IMR-90 (cell line): ENCODE measurements at regions not wholly inside any gene's neighbourhood (a gene's known extent, or its start where the extent isn't known, plus 50 kb on each side); places are given as distances from the start of the nearest gene placed in this dataset.

Source experiments
- ATAC-seq: fragments of 200-7000 bp; cut with Tn5 transposase; 2 replicates; pipeline ENCODE4 v1.9.1; 2020; ENCODE audit warnings: low read depth, mild to moderate bottlenecking, moderate library complexity
- BruUV-seq: library from RNA; stranded (reverse); fragments of 400-500 nt; replicated peaks from 2 replicates; lab custom pipeline; 2021; lab: Mats Ljungman, UMichigan
- CTCF ChIA-PET: fragments of 300-600 bp; formaldehyde crosslinking; extraction: SDS; loops from one replicate; lab custom pipeline; 2021; ENCODE audit warnings: antibody characterized with exemption; lab: Yijun Ruan, JAX
- POLR2A ChIA-PET: fragments of 300-600 bp; sonication (Branson Sonifier 250); formaldehyde crosslinking; loops from one replicate; lab custom pipeline; 2022; ENCODE audit warnings: antibody characterized with exemption; ENCODE audit not compliant: unreplicated experiment; lab: Charles Lee
- DNase-seq: peaks from one replicate; pipeline ENCODE4 v3.0.0; 2013
- H2AFZ ChIP-seq: replicated peaks from 2 replicates; pipeline ENCODE3; 2013; ENCODE audit warnings: low read length, mild to moderate bottlenecking; ENCODE audit not compliant: poor library complexity
- H2AK5ac ChIP-seq: 2 replicates; pipeline ENCODE4 v1.6.1; 2013; ENCODE audit warnings: low read depth, low read length, inconsistent platforms
- H2AK9ac ChIP-seq: replicated peaks from 2 replicates; pipeline ENCODE3; 2013; ENCODE audit warnings: mild to moderate bottlenecking, low read depth, low read length, moderate library complexity; ENCODE audit not compliant: poor library complexity
- H2BK120ac ChIP-seq: 2 replicates; pipeline ENCODE4 v1.6.1; 2013; ENCODE audit warnings: low read depth, low read length, inconsistent platforms
- H2BK15ac ChIP-seq: 3 replicates; pipeline ENCODE4 v1.6.1; 2013; ENCODE audit warnings: low read depth, low read length, inconsistent platforms
- H2BK20ac ChIP-seq: 2 replicates; pipeline ENCODE4 v1.6.1; 2013; ENCODE audit warnings: low read depth, mild to moderate bottlenecking, inconsistent platforms, low read length, moderate library complexity
- H2BK5ac ChIP-seq: 2 replicates; pipeline ENCODE4 v1.6.1; 2013; ENCODE audit warnings: mild to moderate bottlenecking, low read depth, low read length, inconsistent platforms; ENCODE audit not compliant: poor library complexity, severe bottlenecking
- H3K14ac ChIP-seq: replicated peaks from 2 replicates; pipeline ENCODE4 v1.6.1; 2013; ENCODE audit warnings: low read depth, low read length, inconsistent platforms
- H3K18ac ChIP-seq: 2 replicates; pipeline ENCODE4 v1.6.1; 2013; ENCODE audit warnings: low read depth, low read length, control low read depth
- H3K23ac ChIP-seq: 2 replicates; pipeline ENCODE4 v1.6.1; 2013; ENCODE audit warnings: low read depth, low read length, inconsistent platforms
- H3K27ac ChIP-seq: 2 replicates; pipeline ENCODE4 v1.5.1; 2013; ENCODE audit warnings: mild to moderate bottlenecking, control low read depth, low read length; ENCODE audit not compliant: insufficient read depth
- H3K27me3 ChIP-seq: 2 replicates; pipeline ENCODE4 v1.6.1; 2013; ENCODE audit warnings: low read length; ENCODE audit not compliant: control insufficient read depth, insufficient read depth
- H3K36me3 ChIP-seq: 2 replicates; pipeline ENCODE4 v1.6.1; 2013; ENCODE audit warnings: low read length, mixed read lengths; ENCODE audit not compliant: control insufficient read depth, insufficient read depth
- H3K4ac ChIP-seq: 2 replicates; pipeline ENCODE4 v1.6.1; 2013; ENCODE audit warnings: low read depth, low read length, inconsistent platforms
- H3K4me1 ChIP-seq: 2 replicates; pipeline ENCODE4 v1.6.1; 2013; ENCODE audit warnings: low read length, mixed read lengths; ENCODE audit not compliant: control insufficient read depth, insufficient read depth
- H3K4me2 ChIP-seq: 2 replicates; pipeline ENCODE4 v1.6.1; 2013; ENCODE audit warnings: low read depth, mild to moderate bottlenecking, control low read depth, low read length, moderate library complexity
- H3K4me3 ChIP-seq: 2 replicates; pipeline ENCODE4 v1.5.1; 2013; ENCODE audit warnings: low read depth, mild to moderate bottlenecking, control low read depth, low read length, moderate library complexity; ENCODE audit not compliant: insufficient read depth
- H3K56ac ChIP-seq: 2 replicates; pipeline ENCODE4 v1.6.1; 2013; ENCODE audit warnings: low read length, inconsistent platforms; ENCODE audit not compliant: insufficient read depth; ENCODE audit errors: extremely low read depth
- H3K79me1 ChIP-seq, 2 experiments: 2 replicates each; pipeline ENCODE4 v1.6.1; 2013; ENCODE audit warnings: low read length in 2 of 2, inconsistent platforms in 1 of 2, low read depth in 1 of 2
- H3K9ac ChIP-seq: 2 replicates; pipeline ENCODE4 v1.6.1; 2013; ENCODE audit warnings: low read depth, low read length, control low read depth
- H3K9me1 ChIP-seq: 2 replicates; pipeline ENCODE4 v1.6.1; 2013; ENCODE audit warnings: low read length, inconsistent platforms; ENCODE audit not compliant: insufficient read depth
- H3K9me3 ChIP-seq: 2 replicates; pipeline ENCODE4 v1.6.1; 2013; ENCODE audit warnings: low read length; ENCODE audit not compliant: control insufficient read depth, insufficient read depth
- H4K20me1 ChIP-seq: 2 replicates; pipeline ENCODE4 v1.6.1; 2013; ENCODE audit warnings: low read length, inconsistent platforms; ENCODE audit not compliant: insufficient read depth
- H4K5ac ChIP-seq: 2 replicates; pipeline ENCODE4 v1.6.1; 2013; ENCODE audit warnings: mild to moderate bottlenecking, low read depth, low read length, control low read depth
- H4K8ac ChIP-seq, 2 experiments: 2 replicates each; pipeline ENCODE4 v1.6.1; 2013; ENCODE audit warnings: low read depth in 2 of 2, low read length in 2 of 2, control low read depth in 1 of 2, inconsistent platforms in 1 of 2
- H4K91ac ChIP-seq: 2 replicates; pipeline ENCODE4 v1.6.1; 2013; ENCODE audit warnings: low read depth, low read length, inconsistent platforms; ENCODE audit not compliant: insufficient read depth
- BHLHE40 ChIP-seq: fragments of 150-350 bp; IDR thresholded peaks from 2 replicates; pipeline ENCODE4 v1.6.1; 2016; ENCODE audit warnings: mild to moderate bottlenecking, low read depth, low read length
- CEBPB ChIP-seq: IDR thresholded peaks from 2 replicates; pipeline ENCODE4 v1.6.1; 2012; ENCODE audit warnings: low read depth, low read length, improper control_type of control experiment
- CHD1 ChIP-seq: IDR thresholded peaks from 2 replicates; pipeline ENCODE4 v1.6.1; 2012; ENCODE audit warnings: low read depth, low read length, improper control_type of control experiment
- CTCF ChIP-seq: conservative IDR thresholded peaks from 2 replicates; pipeline ENCODE4 v1.5.1; 2012; ENCODE audit warnings: mild to moderate bottlenecking, low read depth, low read length, improper control_type of control experiment
- ELK1 ChIP-seq: fragments of 150-350 bp; IDR thresholded peaks from 2 replicates; pipeline ENCODE4 v1.6.1; 2016; ENCODE audit warnings: low read depth, mild to moderate bottlenecking, low read length, moderate library complexity, borderline replicate concordance
- FOS ChIP-seq: fragments of 150-350 bp; IDR thresholded peaks from 2 replicates; pipeline ENCODE4 v1.6.1; 2016; ENCODE audit warnings: low read depth, low read length
- MAZ ChIP-seq: IDR thresholded peaks from 2 replicates; pipeline ENCODE4 v1.6.1; 2012; ENCODE audit warnings: low read depth, mild to moderate bottlenecking, low read length, improper control_type of control experiment, moderate library complexity, borderline replicate concordance
- MXI1 ChIP-seq: IDR thresholded peaks from 2 replicates; pipeline ENCODE4 v1.6.1; 2012; ENCODE audit warnings: low read depth, mild to moderate bottlenecking, low read length, moderate library complexity, borderline replicate concordance
- NFE2L2 ChIP-seq: fragments of 150-350 bp; IDR thresholded peaks from 2 replicates; pipeline ENCODE4 v1.6.1; 2016; ENCODE audit warnings: low read depth, mild to moderate bottlenecking, low read length
- POLR2A ChIP-seq: IDR thresholded peaks from 2 replicates; pipeline ENCODE4 v1.6.1; 2012; ENCODE audit warnings: mild to moderate bottlenecking, low read depth, low read length
- RAD21 ChIP-seq: IDR thresholded peaks from 2 replicates; pipeline ENCODE4 v1.6.1; 2012; ENCODE audit warnings: low read length, improper control_type of control experiment
- RCOR1 ChIP-seq: IDR thresholded peaks from 2 replicates; pipeline ENCODE4 v1.6.1; 2012; ENCODE audit warnings: mild to moderate bottlenecking, low read length, improper control_type of control experiment; ENCODE audit not compliant: insufficient replicate concordance
- RFX5 ChIP-seq: IDR thresholded peaks from 2 replicates; pipeline ENCODE4 v1.8.0; 2012; ENCODE audit warnings: low read depth, mild to moderate bottlenecking, low read length, moderate library complexity
- SMC3 ChIP-seq: fragments of 150-350 bp; IDR thresholded peaks from 2 replicates; pipeline ENCODE4 v1.6.1; 2016; ENCODE audit warnings: low read depth, mild to moderate bottlenecking, antibody characterized with exemption, low read length, moderate library complexity
- WGBS, 2 experiments: methylation state at CpG; one replicate each; pipeline versions ENCODE4 v1.1.5 to v1.1.7; 2013; ENCODE audit warnings: missing lambda C conversion rate in 2 of 2; ENCODE audit not compliant: insufficient read length in 1 of 2; ENCODE audit errors: extremely low coverage in 2 of 2; 5-methylcytosine and 5-hydroxymethylcytosine counted together
- dilution Hi-C: fragments of 300-500 bp; cut with HindIII; formaldehyde crosslinking; loops from one replicate; pipeline ENCODE4 v1.14.3; 2018; ENCODE audit warnings: low sequenced_read_pairs; ENCODE audit not compliant: unreplicated experiment
- in situ Hi-C: fragments of 300-500 bp; cut with MboI; formaldehyde crosslinking; loops from 3 replicates; pipeline ENCODE4 v1.14.3; 2019; ENCODE audit warnings: low sequenced_read_pairs, inconsistent platforms, mixed read lengths
- intact Hi-C: fragments of 100-400 bp; cut with micrococcal nuclease; formaldehyde crosslinking; loops from 2 replicates; pipeline ENCODE4 v1.10.0; 2022
- TF ChIP-seq, protein P1 (sequence below): fragments of 150-350 bp; IDR thresholded peaks from 2 replicates; pipeline ENCODE4 v1.6.1; 2017; ENCODE audit warnings: mild to moderate bottlenecking, antibody characterized with exemption, low read length, low read depth

DNA sequence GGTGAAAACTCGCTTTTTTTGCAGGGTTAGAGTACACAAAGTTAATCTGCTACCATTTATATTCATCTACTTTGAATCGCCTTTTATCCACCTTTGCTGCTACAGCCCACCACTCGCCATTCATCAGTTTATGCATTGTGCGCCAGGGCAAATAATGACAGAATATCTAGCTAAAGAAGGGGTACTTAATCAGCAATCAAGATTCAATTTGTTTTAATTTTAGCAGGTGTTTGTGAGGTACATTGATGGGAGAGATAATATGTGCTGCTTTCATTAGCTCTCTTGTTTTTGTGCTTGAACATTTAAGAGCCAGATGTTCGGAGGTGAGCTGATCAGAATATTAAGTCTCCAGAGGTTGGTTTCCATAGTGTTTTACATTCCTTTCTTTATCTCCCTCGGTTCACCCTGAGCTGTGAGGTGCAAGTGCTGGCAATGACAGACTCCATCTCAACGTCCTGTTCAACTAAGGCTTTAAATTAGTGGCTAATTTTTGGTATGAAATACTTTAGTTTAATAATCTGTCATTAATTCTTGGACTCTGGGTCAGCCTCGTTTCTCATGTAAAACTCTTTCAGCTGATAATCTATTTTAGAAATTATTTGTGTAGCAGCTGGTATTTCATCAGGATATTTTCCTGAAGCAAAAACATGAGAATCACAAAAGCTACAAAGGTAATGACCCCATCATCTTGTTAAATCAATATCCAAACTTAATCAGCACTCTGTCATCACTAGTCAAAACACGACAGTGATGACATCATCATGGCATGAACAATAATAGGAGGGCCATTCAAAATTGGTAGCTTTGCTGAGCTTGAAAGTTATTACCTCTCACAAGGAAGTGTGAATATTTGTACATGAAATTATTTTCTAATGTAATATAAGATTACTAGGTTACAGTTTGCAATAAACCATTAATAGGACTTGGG is 479.9 kb upstream of the FANCL start:
- Histone ChIP-seq H4K20me1 (no peaks in the 10 kb centered on the region), H3K27ac (no peak overlapping the region), H2AK5ac (no peak overlapping the region), H3K4ac (no peak overlapping the region), H2BK20ac (no peak overlapping the region), H3K9me3 (no peaks in the 10 kb centered on the region), H3K36me3 (no peaks in the 10 kb centered on the region), H3K4me1 (no peaks in the 10 kb centered on the region), H3K4me3 (no peak overlapping the region), H3K18ac (no peak overlapping the region), H3K14ac (no peak overlapping the region), H4K5ac (no peak overlapping the region), H2AK9ac (no peak overlapping the region), H2AFZ (no peak overlapping the region), H3K23ac (no peak overlapping the region), H3K9ac (no peak overlapping the region), H4K91ac (no peak overlapping the region), H4K8ac (no peak overlapping the region), H2BK5ac (no peak overlapping the region), H3K27me3 (no peaks in the 10 kb centered on the region), H2BK120ac (no peak overlapping the region), H3K56ac (no peak overlapping the region), H3K4me2 (no peak overlapping the region), H2BK15ac (no peak overlapping the region), H3K79me1 (no peaks in the 10 kb centered on the region), H3K9me1 (no peaks in the 10 kb centered on the region)
- no CpG with 5 or more reads among the region's 9 CpGs for WGBS, 2 experiments
- dilution Hi-C loops (no loop called here), intact Hi-C loops (no loop called here), in situ Hi-C loops (no loop called here)
- ChIA-PET POLR2A (no interaction called here), CTCF (interaction anchor here (0.8 to 1.3 kb wide), 2 partner anchors 11 to 12 kb away, joined by 3 to 4 read pairs; no protein-coding TSS in a partner anchor)
- ATAC-seq (no peak), DNase-seq (no peak)
- no TSS peak for BruUV-seq
- TF ChIP-seq, protein P1, sequence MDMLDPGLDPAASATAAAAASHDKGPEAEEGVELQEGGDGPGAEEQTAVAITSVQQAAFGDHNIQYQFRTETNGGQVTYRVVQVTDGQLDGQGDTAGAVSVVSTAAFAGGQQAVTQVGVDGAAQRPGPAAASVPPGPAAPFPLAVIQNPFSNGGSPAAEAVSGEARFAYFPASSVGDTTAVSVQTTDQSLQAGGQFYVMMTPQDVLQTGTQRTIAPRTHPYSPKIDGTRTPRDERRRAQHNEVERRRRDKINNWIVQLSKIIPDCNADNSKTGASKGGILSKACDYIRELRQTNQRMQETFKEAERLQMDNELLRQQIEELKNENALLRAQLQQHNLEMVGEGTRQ = no peak
- no peak for TF ChIP-seq ELK1
- no peak for TF ChIP-seq FOS
- TF ChIP-seq CTCF = no peak
- TF ChIP-seq CHD1 = no peak
- TF ChIP-seq RCOR1 = no peak
- no peak for TF ChIP-seq POLR2A
- TF ChIP-seq NFE2L2 = no peak
- no peak for TF ChIP-seq MXI1
- TF ChIP-seq BHLHE40 = no peak
- TF ChIP-seq MAZ = no peak
- TF ChIP-seq SMC3 = no peak
- no peak for TF ChIP-seq CEBPB
- no peak for TF ChIP-seq RAD21
- no peak for TF ChIP-seq RFX5
